ENCODE measurements at regions not wholly inside any gene's neighbourhood (a gene's known extent, or its start where the extent isn't known, plus 50 kb on each side); places are given as distances from the start of the nearest gene placed in this dataset.

GRCh38 chr14:55781046-55781445, 201.0 kb downstream of the KTN1 start:
- no peak for FAIRE-seq
- Histone ChIP-seq H3K9me1 (replicated peaks; ENCODE audit: control insufficient read depth, extremely low read depth, insufficient read depth, low read length) (no peaks in the 10 kb centered on the region), H3K36me3 (ENCODE audit: control insufficient read depth in 2 of 2, extremely low read depth in 1 of 2, insufficient read depth in 2 of 2, low read length in 2 of 2) (no peaks in the 10 kb centered on the region), H3K9ac (replicated peaks; ENCODE audit: extremely low read depth, insufficient read depth, low read length) (peak overlapping the region; percentile 21), H3K27me3 (ENCODE audit: control insufficient read depth in 2 of 2, insufficient read depth in 2 of 2, low read length in 2 of 2) (no peaks in the 10 kb centered on the region), H3K79me2 (ENCODE audit: control insufficient read depth, insufficient read depth, low read length) (no peaks in the 10 kb centered on the region), H3K27ac (ENCODE audit: insufficient read depth, low read depth, low read length) (peak overlapping the region; percentile 44), H3K9me3 (replicated peaks; ENCODE audit: control insufficient read depth, insufficient read depth, low read length) (no peaks in the 10 kb centered on the region), H3K4me3 (replicated peaks in 1 of 3; ENCODE audit: insufficient read depth in 1 of 3, low read depth in 1 of 3, low read length in 3 of 3) (no peak overlapping the region), H2AFZ (ENCODE audit: low read depth, low read length) (peak overlapping the region; percentile 48), H3K4me2 (ENCODE audit: insufficient read depth, low read length) (peak overlapping the region; percentile 62), H4K20me1 (replicated peaks; ENCODE audit: control insufficient read depth, extremely low read depth, insufficient read depth, low read length) (no peaks in the 10 kb centered on the region), H3K4me1 (ENCODE audit: control insufficient read depth, extremely low read depth, insufficient read depth, low read length) (peaks cover 18% of the 10 kb centered on the region)
- TF ChIP-seq EZH2 (IDR thresholded peaks at IDR 0.05; ENCODE audit: borderline replicate concordance, low read depth, low read length, severe bottlenecking) (no peak), POLR2A (IDR thresholded peaks at IDR 0.05; ENCODE audit: low read depth, low read length) (no peak), JUN (IDR thresholded peaks at IDR 0.05; ENCODE audit: borderline replicate concordance, insufficient read depth, insufficient read length, low read depth) (no peak), FOS (IDR thresholded peaks at IDR 0.05; ENCODE audit: borderline replicate concordance, insufficient read depth, low read length) (no peak), POLR2AphosphoS5 (IDR thresholded peaks at IDR 0.05; ENCODE audit: insufficient read depth, low read depth, low read length) (no peak), MYC (IDR thresholded peaks at IDR 0.05; ENCODE audit: low read depth, low read length) (no peak), MAX (IDR thresholded peaks at IDR 0.05; ENCODE audit: insufficient read depth, insufficient read length) (no peak), GATA2 (IDR thresholded peaks at IDR 0.05; ENCODE audit: insufficient read depth, insufficient read length, low read depth, low read length) (no peak)
- TF ChIP-seq, protein P1, sequence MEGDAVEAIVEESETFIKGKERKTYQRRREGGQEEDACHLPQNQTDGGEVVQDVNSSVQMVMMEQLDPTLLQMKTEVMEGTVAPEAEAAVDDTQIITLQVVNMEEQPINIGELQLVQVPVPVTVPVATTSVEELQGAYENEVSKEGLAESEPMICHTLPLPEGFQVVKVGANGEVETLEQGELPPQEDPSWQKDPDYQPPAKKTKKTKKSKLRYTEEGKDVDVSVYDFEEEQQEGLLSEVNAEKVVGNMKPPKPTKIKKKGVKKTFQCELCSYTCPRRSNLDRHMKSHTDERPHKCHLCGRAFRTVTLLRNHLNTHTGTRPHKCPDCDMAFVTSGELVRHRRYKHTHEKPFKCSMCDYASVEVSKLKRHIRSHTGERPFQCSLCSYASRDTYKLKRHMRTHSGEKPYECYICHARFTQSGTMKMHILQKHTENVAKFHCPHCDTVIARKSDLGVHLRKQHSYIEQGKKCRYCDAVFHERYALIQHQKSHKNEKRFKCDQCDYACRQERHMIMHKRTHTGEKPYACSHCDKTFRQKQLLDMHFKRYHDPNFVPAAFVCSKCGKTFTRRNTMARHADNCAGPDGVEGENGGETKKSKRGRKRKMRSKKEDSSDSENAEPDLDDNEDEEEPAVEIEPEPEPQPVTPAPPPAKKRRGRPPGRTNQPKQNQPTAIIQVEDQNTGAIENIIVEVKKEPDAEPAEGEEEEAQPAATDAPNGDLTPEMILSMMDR (IDR thresholded peaks at IDR 0.05; ENCODE audit: extremely low read depth in 1 of 2, insufficient read depth in 1 of 2, low read depth in 1 of 2, low read length in 2 of 2): no peak
- peak; percentile 60 for DNase-seq (ENCODE audit: low read depth, low spot score)
- no TSS peak for BruUV-seq (replicated peaks)
- dilution Hi-C loops (cut with MboI; ENCODE audit: extremely low pct_ligation_motif_present, low sequenced_read_pairs): loop anchor here (25.0 kb wide), 1 partner anchor 569 kb away; no protein-coding TSS in a partner anchor
- ChIA-PET CTCF (interaction anchor here (1.1 to 2.3 kb wide), 6 partner anchors 21 to 693 kb away, joined by 3 to 8 read pairs (median 4); no protein-coding TSS in a partner anchor), POLR2A (no interaction called here)
- intact Hi-C loops (cut with micrococcal nuclease): loop anchor here (2.0 kb wide), 1 partner anchor 26 kb away; no protein-coding TSS in a partner anchor
